Neural cell (in vitro differentiated cells): ENCODE measurements at regions not wholly inside any gene's neighbourhood (a gene's known extent, or its start where the extent isn't known, plus 50 kb on each side); places are given as distances from the start of the nearest gene placed in this dataset.
"Not testable (repeated sequence)": the region's sequence is repeated elsewhere in the genome, so short reads cannot be mapped to it uniquely, and the experiment has no call there.

Experiments
- H2AFZ ChIP-seq: fragments of 200-600, 300-800 bp; sonication (generic), shearing (Covaris generic); 2 replicates; pipeline ENCODE4 v1.6.0; 2014; ENCODE audit warnings: low read depth, mild to moderate bottlenecking, antibody characterized with exemption, low read length, moderate library complexity
- H3F3A ChIP-seq: fragments of 200-600 bp; shearing (Covaris generic); 2 replicates; pipeline ENCODE4 v1.6.1; 2016; ENCODE audit warnings: mild to moderate bottlenecking, moderate library complexity, mixed read lengths, antibody characterized with exemption, low read length; ENCODE audit not compliant: insufficient read depth, poor library complexity, severe bottlenecking
- H3K27ac ChIP-seq: fragments of 200-600, 300-800 bp; sonication (generic), shearing (Covaris generic); 2 replicates; pipeline ENCODE4 v1.5.1; 2014; ENCODE audit warnings: mild to moderate bottlenecking, low read length, moderate library complexity
- H3K27me3 ChIP-seq: fragments of 300-800, 200-600 bp; sonication (generic), shearing (Covaris generic); 2 replicates; pipeline ENCODE4 v1.6.0; 2014; ENCODE audit warnings: mild to moderate bottlenecking, low read depth, low read length, moderate library complexity; ENCODE audit not compliant: insufficient read depth
- H3K36me3 ChIP-seq: fragments of 300-800, 200-600 bp; sonication (generic), shearing (Covaris generic); 2 replicates; pipeline ENCODE4 v1.5.1; 2014; ENCODE audit warnings: mild to moderate bottlenecking, antibody characterized with exemption, low read length, moderate library complexity; ENCODE audit not compliant: insufficient read depth
- H3K4me2 ChIP-seq: fragments of 300-800, 200-600 bp; sonication (generic), shearing (Covaris generic); 2 replicates; pipeline ENCODE4 v1.6.0; 2014; ENCODE audit warnings: mild to moderate bottlenecking, low read length
- H3K4me3 ChIP-seq: fragments of 300-800, 200-600 bp; sonication (generic), shearing (Covaris generic); 2 replicates; pipeline ENCODE4 v1.5.1; 2014; ENCODE audit warnings: mild to moderate bottlenecking, low read length, moderate library complexity
- H3K79me2 ChIP-seq: fragments of 200-600 bp; shearing (Covaris generic); replicated peaks from 2 replicates; pipeline ENCODE4 v1.6.0; 2014; ENCODE audit warnings: mild to moderate bottlenecking, low read length, moderate library complexity; ENCODE audit not compliant: insufficient read depth
- H3K9ac ChIP-seq: fragments of 300-800, 200-600 bp; sonication (generic), shearing (Covaris generic); 2 replicates; pipeline ENCODE4 v1.6.1; 2016; ENCODE audit warnings: mild to moderate bottlenecking, low read length, mixed read lengths
- H3K9me2 ChIP-seq: fragments of 200-600 bp; shearing (Covaris generic); 2 replicates; pipeline ENCODE4 v1.6.1; 2016; ENCODE audit warnings: mild to moderate bottlenecking, low read length, mixed read lengths; ENCODE audit not compliant: insufficient read depth
- H3K9me3 ChIP-seq: fragments of 200-600, 300-800 bp; sonication (generic), shearing (Covaris generic); 2 replicates; pipeline ENCODE4 v1.6.1; 2016; ENCODE audit warnings: mild to moderate bottlenecking, mixed run types, low read length, moderate library complexity, mixed read lengths
- H4K20me1 ChIP-seq: fragments of 200-600 bp; shearing (Covaris generic); 2 replicates; pipeline ENCODE4 v1.6.1; 2016; ENCODE audit warnings: mild to moderate bottlenecking, mixed run types; ENCODE audit not compliant: insufficient read depth
- EP300 ChIP-seq: fragments of 450-650 bp; conservative IDR thresholded peaks from 2 replicates; pipeline ENCODE4 v1.6.1; 2014; ENCODE audit warnings: antibody characterized with exemption, mild to moderate bottlenecking, moderate library complexity; ENCODE audit not compliant: poor library complexity, severe bottlenecking
- MXI1 ChIP-seq: fragments of 450-650 bp; conservative IDR thresholded peaks from 2 replicates; pipeline ENCODE4 v1.6.1; 2014; ENCODE audit warnings: antibody characterized with exemption, mild to moderate bottlenecking; ENCODE audit not compliant: poor library complexity, severe bottlenecking
- POLR2AphosphoS5 ChIP-seq: IDR thresholded peaks from 2 replicates; pipeline ENCODE4 v1.6.1; 2012

DNA sequence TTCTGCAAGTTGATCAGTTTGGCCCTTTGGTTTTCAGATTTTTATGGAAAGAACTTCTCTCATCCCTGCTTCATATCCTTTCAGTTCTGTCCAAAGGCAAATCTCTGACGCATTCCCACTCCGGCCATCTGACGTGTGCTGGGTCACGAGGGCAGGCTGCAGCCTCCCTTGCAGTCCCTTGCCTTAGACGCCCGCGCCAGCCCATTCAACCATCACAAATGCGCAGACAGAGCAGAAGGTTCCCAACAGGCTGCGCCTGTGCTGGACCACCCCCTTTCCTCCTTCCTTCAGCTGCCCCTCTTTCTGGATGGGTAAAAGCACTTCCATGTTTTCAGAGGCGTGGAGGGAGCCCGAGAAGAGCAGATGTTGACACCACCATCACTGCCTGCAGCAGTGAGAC lies 144.2 kb downstream of the BCL2L11 start:
- not testable (repeated sequence) for H3K27me3 ChIP-seq, H4K20me1 ChIP-seq, H3K79me2 ChIP-seq, H3K27ac ChIP-seq, H3K36me3 ChIP-seq, H3K9me3 ChIP-seq, H2AFZ ChIP-seq, H3F3A ChIP-seq, H3K4me2 ChIP-seq, H3K4me3 ChIP-seq, H3K9ac ChIP-seq, H3K9me2 ChIP-seq

DNA sequence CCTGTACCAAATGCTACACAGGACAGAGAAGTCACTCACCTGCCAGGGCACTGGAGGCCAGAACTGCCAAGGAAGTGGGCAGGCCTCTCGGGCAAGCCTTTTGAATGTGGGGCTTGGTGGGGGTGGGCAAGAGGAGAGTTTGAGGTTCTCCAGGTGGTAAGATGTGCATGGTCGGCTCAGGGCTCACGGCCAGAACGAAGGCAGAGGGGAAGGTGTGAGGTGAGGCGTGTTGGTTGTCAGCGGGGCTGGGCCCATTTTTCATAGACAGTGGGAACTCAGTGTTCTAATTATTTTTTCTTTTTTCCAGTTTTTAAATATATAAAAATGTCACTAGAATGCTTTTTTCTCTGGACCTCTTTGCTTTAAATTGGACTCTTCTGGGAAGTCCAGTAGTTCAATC lies 145.8 kb downstream of the BCL2L11 start:
- H3K79me2 ChIP-seq, H4K20me1 ChIP-seq, H3K9ac ChIP-seq, H3K9me3 ChIP-seq, H3K27ac ChIP-seq, H3F3A ChIP-seq, H3K27me3 ChIP-seq, H2AFZ ChIP-seq, H3K4me3 ChIP-seq, H3K36me3 ChIP-seq, H3K9me2 ChIP-seq, H3K4me2 ChIP-seq: not testable (repeated sequence)

DNA sequence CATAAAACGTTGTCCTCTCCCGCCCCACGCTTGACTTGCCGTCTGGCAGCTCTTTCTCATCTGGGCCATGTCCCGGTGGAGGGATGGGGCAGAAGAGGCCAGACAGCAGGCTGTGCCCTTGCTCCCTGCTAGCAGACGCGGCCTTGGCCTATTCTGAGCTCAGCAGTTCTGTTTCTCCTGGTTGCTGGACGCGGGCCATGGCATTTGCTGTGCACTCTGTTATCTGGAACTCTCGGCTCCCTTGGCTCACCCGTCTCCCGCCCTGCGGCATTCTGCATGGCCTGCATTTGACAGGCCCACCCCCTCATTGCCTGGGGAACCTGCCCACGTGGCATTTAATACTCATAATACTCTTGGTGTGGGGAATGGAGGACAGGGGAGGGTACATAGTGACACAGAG lies 146.3 kb downstream of the BCL2L11 start:
- H4K20me1 ChIP-seq, H3K27me3 ChIP-seq, H3K27ac ChIP-seq, H3K36me3 ChIP-seq, H2AFZ ChIP-seq, H3F3A ChIP-seq, H3K9me3 ChIP-seq, H3K4me2 ChIP-seq, H3K9me2 ChIP-seq, H3K4me3 ChIP-seq, H3K79me2 ChIP-seq, H3K9ac ChIP-seq: not testable (repeated sequence)

- H4K20me1 ChIP-seq, H3K27ac ChIP-seq, H3K36me3 ChIP-seq, H3K27me3 ChIP-seq, H3K9me2 ChIP-seq, H3K79me2 ChIP-seq, H3F3A ChIP-seq, H3K9me3 ChIP-seq, H3K9ac ChIP-seq, H3K4me3 ChIP-seq, H2AFZ ChIP-seq, H3K4me2 ChIP-seq: not testable (repeated sequence)
- TF ChIP-seq POLR2AphosphoS5 (peak; percentile 87), EP300 (peak; percentile 100), MXI1 (peak; percentile 35)
These were observed 149.1 kb downstream of the BCL2L11 start for GRCh38 chr2:111269761-111270323.

- not testable (repeated sequence) for H3F3A ChIP-seq, H3K9ac ChIP-seq, H3K4me2 ChIP-seq, H3K9me2 ChIP-seq, H3K9me3 ChIP-seq, H3K79me2 ChIP-seq, H4K20me1 ChIP-seq, H3K4me3 ChIP-seq, H3K27me3 ChIP-seq, H2AFZ ChIP-seq, H3K36me3 ChIP-seq, H3K27ac ChIP-seq
These were observed 149.9 kb downstream of the BCL2L11 start for GRCh38 chr2:111270569-111270968.

GRCh38 chr2:111271647-111272304 lies 151.1 kb downstream of the BCL2L11 start:
- not testable (repeated sequence) for H3K4me3 ChIP-seq, H3K9ac ChIP-seq, H3K36me3 ChIP-seq, H3F3A ChIP-seq, H3K79me2 ChIP-seq, H3K4me2 ChIP-seq, H2AFZ ChIP-seq, H3K9me3 ChIP-seq, H3K9me2 ChIP-seq, H3K27ac ChIP-seq, H4K20me1 ChIP-seq, H3K27me3 ChIP-seq

DNA sequence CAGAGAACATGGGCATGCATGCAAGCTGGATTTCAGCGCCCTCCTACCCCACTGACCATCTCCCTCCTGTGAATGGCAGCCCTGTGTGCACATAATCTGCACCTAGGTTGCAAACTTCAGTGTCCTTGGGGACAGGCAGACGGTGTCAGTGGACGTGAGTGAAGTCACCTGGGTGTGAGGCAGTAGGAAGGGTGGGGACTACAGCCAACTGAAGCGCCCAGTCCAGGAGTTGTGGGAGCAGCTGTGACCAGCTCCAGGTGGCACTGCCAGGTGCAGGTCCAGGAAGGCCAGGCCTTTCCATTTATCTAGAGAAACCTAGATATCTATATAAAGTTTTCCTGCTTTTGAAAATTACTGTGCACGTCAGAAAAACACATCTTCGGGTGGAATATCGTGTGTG lies 152.3 kb downstream of the BCL2L11 start:
- H2AFZ ChIP-seq, H3F3A ChIP-seq, H3K36me3 ChIP-seq, H3K9ac ChIP-seq, H3K27ac ChIP-seq, H3K79me2 ChIP-seq, H3K4me2 ChIP-seq, H3K4me3 ChIP-seq, H4K20me1 ChIP-seq, H3K9me2 ChIP-seq, H3K9me3 ChIP-seq, H3K27me3 ChIP-seq: not testable (repeated sequence)
